ENCODE measurements at regions not wholly inside any gene's neighbourhood (a gene's known extent, or its start where the extent isn't known, plus 50 kb on each side); places are given as distances from the start of the nearest gene placed in this dataset.
A peak's percentile ranks its signal among the peaks of the same experiment; 100 is the strongest.

- no peak for TF ChIP-seq CTCF (IDR thresholded peaks at IDR 0.05; ENCODE audit: insufficient read depth, low read length, severe bottlenecking)
- no peak overlapping the region for H3K4me3 ChIP-seq (ENCODE audit: low read depth, low read length)
- no peaks in the 10 kb centered on the region for H3K27me3 ChIP-seq (ENCODE audit: control insufficient read depth, insufficient read depth, low read length)
- FAIRE-seq: no peak
- H3K36me3 ChIP-seq (ENCODE audit: control insufficient read depth, insufficient read depth, low read length): no peaks in the 10 kb centered on the region
- no peak for DNase-seq (ENCODE audit: low read depth)
Measured at GRCh38 chr20:40782043-40782368, 93.0 kb upstream of the MAFB start.

DNA sequence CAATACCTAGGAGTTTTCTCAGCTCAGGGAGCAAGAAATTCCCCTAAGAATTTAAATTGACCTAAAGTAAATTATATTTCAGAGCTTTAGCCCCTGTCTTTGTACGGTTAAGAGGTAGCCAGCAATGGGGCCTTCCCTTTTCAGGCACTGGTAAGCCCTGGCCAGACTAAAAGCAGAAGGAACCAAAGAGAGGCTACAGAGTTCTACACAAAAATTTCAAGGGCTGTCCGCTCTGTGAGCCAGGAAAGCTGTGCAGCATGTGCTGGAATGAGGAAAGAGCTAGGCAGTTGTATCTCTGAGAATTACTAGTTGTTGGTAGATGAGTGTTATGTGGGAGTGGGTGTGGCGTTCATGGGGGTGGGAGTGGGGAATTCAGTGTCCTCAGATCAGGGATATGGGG lies 96.3 kb upstream of the MAFB start:
- DNase-seq (ENCODE audit: low read depth) (no peak), FAIRE-seq (no peak)
- Histone ChIP-seq H3K27me3 (ENCODE audit: control insufficient read depth, insufficient read depth, low read length) (no peaks in the 10 kb centered on the region), H3K4me3 (ENCODE audit: low read depth, low read length) (no peak overlapping the region), H3K36me3 (ENCODE audit: control insufficient read depth, insufficient read depth, low read length) (no peaks in the 10 kb centered on the region)
- no peak for TF ChIP-seq CTCF (IDR thresholded peaks at IDR 0.05; ENCODE audit: insufficient read depth, low read length, severe bottlenecking)

DNA sequence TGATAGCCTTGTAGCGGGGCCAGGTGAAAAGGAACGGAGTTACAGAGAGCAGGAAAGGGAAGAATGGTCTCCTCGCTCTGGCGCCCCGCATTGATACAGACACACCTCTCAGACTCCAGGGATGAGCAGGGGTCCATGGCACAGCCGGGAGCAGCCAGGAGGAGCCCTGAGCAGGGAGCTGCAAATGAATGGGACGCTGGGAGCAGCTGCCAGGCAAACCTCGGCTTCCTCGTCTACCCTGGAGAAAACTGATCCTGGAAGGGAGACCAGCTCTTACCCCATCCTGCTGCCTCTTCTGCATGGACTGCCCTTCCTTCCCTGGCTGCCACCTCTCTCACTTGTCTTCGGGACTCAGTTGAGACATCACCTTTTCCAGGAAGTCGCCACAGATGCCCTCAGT lies 97.3 kb upstream of the MAFB start:
- Histone ChIP-seq H3K4me3 (ENCODE audit: low read depth, low read length) (no peak overlapping the region), H3K27me3 (ENCODE audit: control insufficient read depth, insufficient read depth, low read length) (no peaks in the 10 kb centered on the region), H3K36me3 (ENCODE audit: control insufficient read depth, insufficient read depth, low read length) (no peaks in the 10 kb centered on the region)
- TF ChIP-seq CTCF (IDR thresholded peaks at IDR 0.05; ENCODE audit: insufficient read depth, low read length, severe bottlenecking): no peak
- DNase-seq (ENCODE audit: low read depth) (no peak), FAIRE-seq (no peak)

DNA sequence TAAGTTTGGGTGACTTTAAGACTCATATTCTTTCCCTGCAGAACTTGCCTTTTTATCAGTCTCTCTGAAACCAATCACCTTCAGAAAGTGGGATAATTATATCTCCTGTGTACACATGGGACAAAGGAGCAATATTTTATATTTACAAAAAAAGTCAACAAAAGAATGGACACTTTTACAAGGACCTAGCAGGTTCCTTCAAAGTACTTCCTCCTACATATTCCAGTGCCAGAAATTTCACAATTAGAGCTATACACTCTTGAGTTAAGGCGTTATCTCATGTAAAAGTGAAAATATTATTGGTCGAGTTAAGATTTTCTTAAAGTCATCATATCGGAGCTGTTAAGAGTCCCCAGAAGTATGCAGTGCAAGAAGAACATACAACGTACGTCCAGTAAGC lies 98.9 kb upstream of the MAFB start:
- Histone ChIP-seq H3K27me3 (ENCODE audit: control insufficient read depth, insufficient read depth, low read length) (no peaks in the 10 kb centered on the region), H3K4me3 (ENCODE audit: low read depth, low read length) (no peak overlapping the region), H3K36me3 (ENCODE audit: control insufficient read depth, insufficient read depth, low read length) (no peaks in the 10 kb centered on the region)
- DNase-seq (ENCODE audit: low read depth) (no peak), FAIRE-seq (no peak)
- TF ChIP-seq CTCF (IDR thresholded peaks at IDR 0.05; ENCODE audit: insufficient read depth, low read length, severe bottlenecking): no peak

GRCh38 chr20:40797425-40797824 lies 108.4 kb upstream of the MAFB start:
- H3K36me3 ChIP-seq (ENCODE audit: control insufficient read depth, insufficient read depth, low read length): no peaks in the 10 kb centered on the region
- H3K4me3 ChIP-seq (ENCODE audit: low read depth, low read length): no peak overlapping the region
- no peaks in the 10 kb centered on the region for H3K27me3 ChIP-seq (ENCODE audit: control insufficient read depth, insufficient read depth, low read length)
- TF ChIP-seq CTCF (IDR thresholded peaks at IDR 0.05; ENCODE audit: insufficient read depth, low read length, severe bottlenecking): peak; percentile 31
- DNase-seq (ENCODE audit: low read depth): peak; percentile 13
- no peak for FAIRE-seq

DNA sequence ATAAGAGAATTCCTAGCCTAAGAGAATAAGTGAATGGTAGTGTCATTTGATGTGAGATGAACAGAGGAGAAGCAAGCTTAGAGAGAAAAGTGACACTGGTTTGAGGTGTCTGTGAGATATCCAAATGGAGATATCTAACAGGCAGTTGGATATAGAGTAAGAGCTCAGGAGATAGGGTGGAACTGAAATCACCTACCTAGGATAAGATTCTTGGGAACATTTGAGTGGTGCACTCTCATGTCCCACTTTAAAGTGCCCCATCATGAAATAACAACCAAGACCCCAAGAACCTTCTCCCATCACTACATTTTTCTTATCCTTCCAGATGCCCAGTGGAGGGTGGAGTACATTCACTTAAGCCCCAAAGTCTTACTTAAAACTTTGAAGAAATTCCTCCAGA lies 109.0 kb upstream of the MAFB start:
- Histone ChIP-seq H3K4me3 (ENCODE audit: low read depth, low read length) (no peak overlapping the region), H3K36me3 (ENCODE audit: control insufficient read depth, insufficient read depth, low read length) (no peaks in the 10 kb centered on the region), H3K27me3 (ENCODE audit: control insufficient read depth, insufficient read depth, low read length) (no peaks in the 10 kb centered on the region)
- no peak for DNase-seq (ENCODE audit: low read depth)
- FAIRE-seq: no peak
- TF ChIP-seq CTCF (IDR thresholded peaks at IDR 0.05; ENCODE audit: insufficient read depth, low read length, severe bottlenecking): no peak
